Nephron progenitor cell (in vitro differentiated cells): ENCODE measurements at regions not wholly inside any gene's neighbourhood (a gene's known extent, or its start where the extent isn't known, plus 50 kb on each side); places are given as distances from the start of the nearest gene placed in this dataset.

Experiments
- DNase-seq: peaks from one replicate; pipeline ENCODE4 v3.0.0; 2021
- H3K27ac Mint-ChIP-seq: 2 replicates; pipeline ENCODE4 v1.8.0; 2021; ENCODE audit warnings: mild to moderate bottlenecking, moderate library complexity, mixed read lengths
- H3K27me3 Mint-ChIP-seq: 2 replicates; pipeline ENCODE4 v1.8.0; 2021; ENCODE audit warnings: mild to moderate bottlenecking, low read depth, mixed read lengths; ENCODE audit not compliant: poor library complexity
- H3K36me3 Mint-ChIP-seq: 2 replicates; pipeline ENCODE4 v1.8.0; 2021; ENCODE audit warnings: low read depth, mixed read lengths
- H3K4me1 Mint-ChIP-seq: 2 replicates; pipeline ENCODE4 v1.8.0; 2021; ENCODE audit warnings: mixed read lengths
- H3K4me3 Mint-ChIP-seq: 2 replicates; pipeline ENCODE4 v1.8.0; 2021; ENCODE audit warnings: mild to moderate bottlenecking, moderate library complexity, mixed read lengths
- H3K9me3 Mint-ChIP-seq: 2 replicates; pipeline ENCODE4 v1.8.0; 2021; ENCODE audit warnings: mild to moderate bottlenecking, moderate library complexity, mixed read lengths
- CTCF ChIP-seq: fragments of 200-600 bp; sonication (generic); IDR thresholded peaks from 2 replicates; pipeline ENCODE4 v1.5.0; 2021; ENCODE audit warnings: antibody characterized with exemption

GRCh38 chr4:63937961-63938360 is 471.3 kb downstream of the TECRL start:
- peaks cover 6% of the 10 kb centered on the region for H3K9me3 Mint-ChIP-seq
- no peaks in the 10 kb centered on the region for H3K27me3 Mint-ChIP-seq
- peak overlapping the region; percentile 1 for H3K27ac Mint-ChIP-seq
- H3K4me3 Mint-ChIP-seq, result no peak overlapping the region
- TF ChIP-seq CTCF, result no peak
- H3K4me1 Mint-ChIP-seq, result peaks cover 6% of the 10 kb centered on the region
- no peak for DNase-seq
- H3K36me3 Mint-ChIP-seq, result no peaks in the 10 kb centered on the region

- no peak for TF ChIP-seq CTCF
- Mint-ChIP-seq H3K36me3 (no peaks in the 10 kb centered on the region), H3K4me3 (no peak overlapping the region), H3K27me3 (no peaks in the 10 kb centered on the region), H3K4me1 (no peaks in the 10 kb centered on the region), H3K27ac (no peak overlapping the region), H3K9me3 (no peaks in the 10 kb centered on the region)
- DNase-seq, result no peak
Measured at GRCh38 chr4:63922146-63922545, 487.1 kb downstream of the TECRL start.

- no peaks in the 10 kb centered on the region for H3K4me1 Mint-ChIP-seq
- no peak overlapping the region for H3K27ac Mint-ChIP-seq
- no peak for TF ChIP-seq CTCF
- no peak overlapping the region for H3K4me3 Mint-ChIP-seq
- H3K27me3 Mint-ChIP-seq, result no peaks in the 10 kb centered on the region
- H3K36me3 Mint-ChIP-seq, result no peaks in the 10 kb centered on the region
- DNase-seq, result no peak
- no peaks in the 10 kb centered on the region for H3K9me3 Mint-ChIP-seq
Measured at GRCh38 chr4:63921561-63921960, 487.7 kb downstream of the TECRL start.

- Mint-ChIP-seq H3K36me3 (no peaks in the 10 kb centered on the region), H3K27me3 (no peaks in the 10 kb centered on the region), H3K9me3 (no peaks in the 10 kb centered on the region), H3K4me1 (no peaks in the 10 kb centered on the region), H3K4me3 (no peak overlapping the region), H3K27ac (no peak overlapping the region)
- no peak for TF ChIP-seq CTCF
- no peak for DNase-seq
Measured at GRCh38 chr4:63919636-63920365, 489.4 kb downstream of the TECRL start.

- no peaks in the 10 kb centered on the region for H3K27me3 Mint-ChIP-seq
- H3K9me3 Mint-ChIP-seq, result no peaks in the 10 kb centered on the region
- DNase-seq, result no peak
- H3K4me1 Mint-ChIP-seq, result no peaks in the 10 kb centered on the region
- H3K4me3 Mint-ChIP-seq, result no peak overlapping the region
- no peak overlapping the region for H3K27ac Mint-ChIP-seq
- TF ChIP-seq CTCF, result no peak
- no peaks in the 10 kb centered on the region for H3K36me3 Mint-ChIP-seq
Measured at GRCh38 chr4:63906660-63907183, 502.5 kb downstream of the TECRL start.

GRCh38 chr4:63904201-63904600 is 505.0 kb downstream of the TECRL start:
- no peak overlapping the region for H3K27ac Mint-ChIP-seq
- H3K4me3 Mint-ChIP-seq, result no peak overlapping the region
- no peaks in the 10 kb centered on the region for H3K27me3 Mint-ChIP-seq
- no peak for TF ChIP-seq CTCF
- H3K36me3 Mint-ChIP-seq, result no peaks in the 10 kb centered on the region
- H3K9me3 Mint-ChIP-seq, result no peaks in the 10 kb centered on the region
- no peak for DNase-seq
- H3K4me1 Mint-ChIP-seq, result no peaks in the 10 kb centered on the region
